ENCODE measurements at regions not wholly inside any gene's neighbourhood (a gene's known extent, or its start where the extent isn't known, plus 50 kb on each side); places are given as distances from the start of the nearest gene placed in this dataset.

- no peak for DNase-seq (ENCODE audit: low read depth)
These were observed 495.5 kb downstream of the TBC1D22A start for GRCh38 chr22:47257976-47258375.

GRCh38 chr22:47257566-47257965 lies 495.1 kb downstream of the TBC1D22A start:
- DNase-seq (ENCODE audit: low read depth) = no peak

- no peak for DNase-seq (ENCODE audit: low read depth)
These were observed 489.5 kb downstream of the TBC1D22A start for GRCh38 chr22:47251911-47252310.

- DNase-seq (ENCODE audit: low read depth) = no peak
These were observed 488.7 kb downstream of the TBC1D22A start for GRCh38 chr22:47250995-47251765.

- DNase-seq (ENCODE audit: low read depth) = no peak
These were observed 487.0 kb downstream of the TBC1D22A start for GRCh38 chr22:47249370-47249928.

GRCh38 chr22:47248925-47249324 lies 486.5 kb downstream of the TBC1D22A start:
- no peak for DNase-seq (ENCODE audit: low read depth)

GRCh38 chr22:47247579-47248240 lies 485.3 kb downstream of the TBC1D22A start:
- no peak for DNase-seq (ENCODE audit: low read depth)

GRCh38 chr22:47245786-47246185 lies 483.3 kb downstream of the TBC1D22A start:
- DNase-seq (ENCODE audit: low read depth) = no peak

- no peak for DNase-seq (ENCODE audit: low read depth)
These were observed 482.8 kb downstream of the TBC1D22A start for GRCh38 chr22:47245286-47245685.

- no peak for DNase-seq (ENCODE audit: low read depth)
These were observed 477.7 kb downstream of the TBC1D22A start for GRCh38 chr22:47240116-47240515.

GRCh38 chr22:47239474-47239860 lies 477.0 kb downstream of the TBC1D22A start:
- DNase-seq (ENCODE audit: low read depth) = no peak

GRCh38 chr22:47238690-47239473 lies 476.4 kb downstream of the TBC1D22A start:
- no peak for DNase-seq (ENCODE audit: low read depth)

GRCh38 chr22:47237890-47238480 lies 475.5 kb downstream of the TBC1D22A start:
- no peak for DNase-seq (ENCODE audit: low read depth)

- no peak for DNase-seq (ENCODE audit: low read depth)
These were observed 474.3 kb downstream of the TBC1D22A start for GRCh38 chr22:47236718-47237117.

- no peak for DNase-seq (ENCODE audit: low read depth)
These were observed 473.7 kb downstream of the TBC1D22A start for GRCh38 chr22:47236161-47236560.

GRCh38 chr22:47233316-47234243 lies 471.1 kb downstream of the TBC1D22A start:
- DNase-seq (ENCODE audit: low read depth) = no peak

GRCh38 chr22:47232753-47233152 lies 470.3 kb downstream of the TBC1D22A start:
- DNase-seq (ENCODE audit: low read depth) = no peak

GRCh38 chr22:47232197-47232596 lies 469.7 kb downstream of the TBC1D22A start:
- no peak for DNase-seq (ENCODE audit: low read depth)

GRCh38 chr22:47231759-47232158 lies 469.3 kb downstream of the TBC1D22A start:
- no peak for DNase-seq (ENCODE audit: low read depth)

- DNase-seq (ENCODE audit: low read depth) = no peak
These were observed 468.3 kb downstream of the TBC1D22A start for GRCh38 chr22:47230741-47231140.
